Fibroblast of pulmonary artery (primary cell): ENCODE measurements at regions not wholly inside any gene's neighbourhood (a gene's known extent, or its start where the extent isn't known, plus 50 kb on each side); places are given as distances from the start of the nearest gene placed in this dataset.
"Not testable (repeated sequence)": the region's sequence is repeated elsewhere in the genome, so short reads cannot be mapped to it uniquely, and the experiment has no call there.

Experiments used
- DNase-seq: peaks from one replicate; pipeline ENCODE4 v3.0.0-alpha.2; 2010; ENCODE audit warnings: low read depth
- H3K4me3 ChIP-seq: replicated peaks from 2 replicates; pipeline ENCODE4 v1.5.1; 2011; ENCODE audit warnings: low read depth, mild to moderate bottlenecking, control low read depth, low read length, moderate library complexity
- TF ChIP-seq, protein P1 (sequence below): IDR thresholded peaks from 2 replicates; pipeline ENCODE4 v1.5.1; 2011; ENCODE audit warnings: mild to moderate bottlenecking, control low read depth, low read length, inconsistent platforms; ENCODE audit errors: missing control alignments

DNA sequence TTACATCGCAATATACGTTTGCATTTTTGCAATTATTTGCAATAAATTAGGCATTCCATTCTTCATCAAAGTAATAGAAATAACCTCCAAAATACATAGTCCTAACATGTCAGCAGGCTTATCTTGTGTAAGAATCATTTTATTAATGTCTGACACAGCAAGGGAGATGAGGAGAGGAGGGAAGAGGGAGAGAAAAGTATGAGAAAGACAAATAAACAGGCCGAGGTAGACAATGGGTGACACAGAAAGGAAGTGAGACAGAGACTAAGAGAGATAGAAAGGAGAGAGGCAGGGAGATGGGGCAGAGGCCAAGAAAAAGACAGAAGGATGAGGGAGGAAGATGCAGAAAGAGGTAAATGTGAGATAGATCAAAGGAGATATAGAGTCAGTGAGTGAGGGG lies 50.3 kb upstream of the CYP2B6 start:
- not testable (repeated sequence) for H3K4me3 ChIP-seq
- DNase-seq, result peak; percentile 23

GRCh38 chr19:40938007-40938406 lies 53.1 kb upstream of the CYP2B6 start:
- not testable (repeated sequence) for H3K4me3 ChIP-seq, DNase-seq

GRCh38 chr19:40936755-40937154 lies 54.3 kb upstream of the CYP2B6 start:
- DNase-seq, result no peak
- TF ChIP-seq, protein P1, sequence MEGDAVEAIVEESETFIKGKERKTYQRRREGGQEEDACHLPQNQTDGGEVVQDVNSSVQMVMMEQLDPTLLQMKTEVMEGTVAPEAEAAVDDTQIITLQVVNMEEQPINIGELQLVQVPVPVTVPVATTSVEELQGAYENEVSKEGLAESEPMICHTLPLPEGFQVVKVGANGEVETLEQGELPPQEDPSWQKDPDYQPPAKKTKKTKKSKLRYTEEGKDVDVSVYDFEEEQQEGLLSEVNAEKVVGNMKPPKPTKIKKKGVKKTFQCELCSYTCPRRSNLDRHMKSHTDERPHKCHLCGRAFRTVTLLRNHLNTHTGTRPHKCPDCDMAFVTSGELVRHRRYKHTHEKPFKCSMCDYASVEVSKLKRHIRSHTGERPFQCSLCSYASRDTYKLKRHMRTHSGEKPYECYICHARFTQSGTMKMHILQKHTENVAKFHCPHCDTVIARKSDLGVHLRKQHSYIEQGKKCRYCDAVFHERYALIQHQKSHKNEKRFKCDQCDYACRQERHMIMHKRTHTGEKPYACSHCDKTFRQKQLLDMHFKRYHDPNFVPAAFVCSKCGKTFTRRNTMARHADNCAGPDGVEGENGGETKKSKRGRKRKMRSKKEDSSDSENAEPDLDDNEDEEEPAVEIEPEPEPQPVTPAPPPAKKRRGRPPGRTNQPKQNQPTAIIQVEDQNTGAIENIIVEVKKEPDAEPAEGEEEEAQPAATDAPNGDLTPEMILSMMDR, result no peak
- no peak overlapping the region for H3K4me3 ChIP-seq

DNA sequence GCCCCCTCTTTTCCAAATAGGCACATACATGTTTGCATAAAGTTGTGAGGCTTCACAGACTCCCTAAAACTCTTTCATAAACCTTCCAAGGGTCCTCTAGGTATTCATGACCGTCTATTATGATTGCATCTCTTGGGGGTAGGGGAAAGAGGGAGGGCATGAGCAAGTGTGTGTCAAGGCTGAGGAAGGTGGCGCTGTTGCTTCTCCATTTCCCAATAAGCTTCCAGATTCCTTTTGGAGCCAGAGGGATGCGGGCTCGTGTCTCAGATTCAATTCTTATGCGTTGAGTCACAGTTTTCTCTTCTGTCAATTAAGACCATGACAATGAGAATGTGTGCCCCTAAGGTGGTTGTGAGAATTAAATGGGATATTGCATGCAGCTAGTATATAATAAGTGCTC lies 51.0 kb upstream of the CYP2A7 start:
- TF ChIP-seq, protein P1, result no peak
- DNase-seq, result peak; percentile 20
- H3K4me3 ChIP-seq, result no peak overlapping the region

GRCh38 chr19:40932008-40932959 lies 50.3 kb upstream of the CYP2A7 start:
- TF ChIP-seq, protein P1, result no peak
- H3K4me3 ChIP-seq, result no peak overlapping the region
- DNase-seq, result no peak
